Neuronal stem cell (in vitro differentiated cells): ENCODE measurements at regions not wholly inside any gene's neighbourhood (a gene's known extent, or its start where the extent isn't known, plus 50 kb on each side); places are given as distances from the start of the nearest gene placed in this dataset.

Experiments used
- DNase-seq: peaks from one replicate; pipeline ENCODE4 v3.0.0-alpha.2; 2013; ENCODE audit warnings: low spot score
- H2AFZ ChIP-seq: one replicate; pipeline ENCODE4 v1.6.1; 2013; ENCODE audit warnings: mild to moderate bottlenecking, low read length, inconsistent platforms
- H2AK5ac ChIP-seq: 2 replicates; pipeline ENCODE4 v1.6.1; 2013; ENCODE audit warnings: low read depth, mild to moderate bottlenecking, inconsistent platforms, low read length, moderate library complexity, mixed read lengths
- H2BK120ac ChIP-seq: 2 replicates; pipeline ENCODE4 v1.6.1; 2013; ENCODE audit warnings: low read depth, mild to moderate bottlenecking, inconsistent platforms, low read length, moderate library complexity, mixed read lengths
- H2BK12ac ChIP-seq: one replicate; pipeline ENCODE4 v1.6.1; 2013; ENCODE audit warnings: low read length, inconsistent platforms
- H2BK15ac ChIP-seq: 2 replicates; pipeline ENCODE4 v1.6.1; 2013; ENCODE audit warnings: mild to moderate bottlenecking, low read length, inconsistent platforms, mixed read lengths
- H2BK5ac ChIP-seq: one replicate; pipeline ENCODE4 v1.6.1; 2013; ENCODE audit warnings: inconsistent platforms, mild to moderate bottlenecking, low read length, moderate library complexity
- H3K14ac ChIP-seq: one replicate; pipeline ENCODE4 v1.6.1; 2013; ENCODE audit warnings: low read length, inconsistent platforms
- H3K18ac ChIP-seq: 2 replicates; pipeline ENCODE4 v1.6.1; 2013; ENCODE audit warnings: low read length, inconsistent platforms
- H3K23ac ChIP-seq: 2 replicates; pipeline ENCODE4 v1.6.1; 2013; ENCODE audit warnings: low read depth, mild to moderate bottlenecking, mixed read lengths, low read length, inconsistent platforms; ENCODE audit not compliant: poor library complexity
- H3K27ac ChIP-seq: replicated peaks from 3 replicates; pipeline ENCODE4 v1.5.1; 2013; ENCODE audit warnings: low read length, inconsistent platforms
- H3K27me3 ChIP-seq, 3 experiments: 2 replicates each; pipeline ENCODE4 v1.6.1; 2013; ENCODE audit warnings: low read length in 3 of 3, mild to moderate bottlenecking in 2 of 3, inconsistent platforms in 1 of 3, low read depth in 1 of 3, mixed read lengths in 1 of 3, moderate library complexity in 1 of 3; ENCODE audit not compliant: control insufficient read depth in 3 of 3, insufficient read depth in 3 of 3
- H3K36me3 ChIP-seq, 2 donors: replicated peaks in 1 of 2; 2 replicates each; pipeline ENCODE4 v1.6.1; 2013; ENCODE audit warnings: low read length in 2 of 2; ENCODE audit not compliant: control insufficient read depth in 2 of 2, insufficient read depth in 2 of 2
- H3K4ac ChIP-seq: 2 replicates; pipeline ENCODE4 v1.6.1; 2013; ENCODE audit warnings: inconsistent platforms, mild to moderate bottlenecking, low read length, moderate library complexity
- H3K4me1 ChIP-seq, 2 donors: 1 replicate in 1 of 2; 2 replicates in 1 of 2; pipeline ENCODE4 v1.6.1; 2013; ENCODE audit warnings: low read length in 2 of 2, low read depth in 1 of 2; ENCODE audit not compliant: control insufficient read depth in 2 of 2, insufficient read depth in 1 of 2
- H3K4me2 ChIP-seq: one replicate; pipeline ENCODE4 v1.6.1; 2013; ENCODE audit warnings: mild to moderate bottlenecking, low read length, inconsistent platforms; ENCODE audit not compliant: insufficient read depth, poor library complexity, severe bottlenecking
- H3K4me3 ChIP-seq, 2 donors: 2 replicates each; pipeline ENCODE4 v1.5.1; 2013; ENCODE audit warnings: low read length in 2 of 2, mild to moderate bottlenecking in 2 of 2, inconsistent platforms in 1 of 2, moderate library complexity in 1 of 2
- H3K79me1 ChIP-seq: one replicate; pipeline ENCODE4 v1.6.1; 2013; ENCODE audit warnings: low read depth, mild to moderate bottlenecking, inconsistent platforms, low read length, moderate library complexity
- H3K9ac ChIP-seq: one replicate; pipeline ENCODE4 v1.6.1; 2013; ENCODE audit warnings: mild to moderate bottlenecking, low read depth, low read length, inconsistent platforms; ENCODE audit not compliant: poor library complexity
- H3K9me3 ChIP-seq, 2 donors: replicated peaks in 1 of 2; 2 replicates each; pipeline versions ENCODE3 to v1.6.1; 2013; ENCODE audit warnings: low read length in 2 of 2, mild to moderate bottlenecking in 2 of 2, inconsistent platforms in 1 of 2, low read depth in 1 of 2, mixed read lengths in 1 of 2, moderate library complexity in 1 of 2; ENCODE audit not compliant: control insufficient read depth in 2 of 2, insufficient read depth in 1 of 2
- H4K8ac ChIP-seq: one replicate; pipeline ENCODE4 v1.6.1; 2013; ENCODE audit warnings: low read depth, mild to moderate bottlenecking, inconsistent platforms, low read length, moderate library complexity
- H4K91ac ChIP-seq: one replicate; pipeline ENCODE4 v1.6.1; 2013; ENCODE audit warnings: low read length, low read depth, mild to moderate bottlenecking, inconsistent platforms; ENCODE audit not compliant: poor library complexity
- WGBS, 2 donors: extraction: QIAGEN DNeasy Blood & Tissue Kit; methylation state at CpG; one replicate each; pipeline ENCODE4 v1.1.7; 2013; ENCODE audit warnings: missing lambda C conversion rate in 2 of 2, mixed read lengths in 1 of 2; ENCODE audit not compliant: insufficient read length in 2 of 2, insufficient replicate concordance in 1 of 2; ENCODE audit errors: extremely low coverage in 2 of 2; 5-methylcytosine and 5-hydroxymethylcytosine counted together

GRCh38 chr14:71331403-71331802 lies 424.1 kb downstream of the PCNX1 start:
- H3K36me3 ChIP-seq = peaks cover 0 to 2% of the 10 kb centered on the region in 2 donors
- no CpG with 5 or more reads among the region's 3 CpGs for WGBS, 2 donors
- no peak overlapping the region for H4K8ac ChIP-seq

GRCh38 chr14:71332476-71332875 lies 425.2 kb downstream of the PCNX1 start:
- no peak overlapping the region for H4K8ac ChIP-seq
- no peak overlapping the region for H2BK120ac ChIP-seq
- H3K23ac ChIP-seq = no peak overlapping the region
- no peak overlapping the region for H3K4me3 ChIP-seq
- no peak overlapping the region for H3K27ac ChIP-seq
- no peak overlapping the region for H3K14ac ChIP-seq
- peaks cover 0 to 2% of the 10 kb centered on the region in 2 donors for H3K36me3 ChIP-seq
- H3K27me3 ChIP-seq = no peaks in the 10 kb centered on the region
- H2AFZ ChIP-seq = no peak overlapping the region
- no peak overlapping the region for H4K91ac ChIP-seq
- H3K4ac ChIP-seq = no peak overlapping the region
- no peak overlapping the region for H2BK12ac ChIP-seq
- no peak overlapping the region for H2AK5ac ChIP-seq
- H2BK15ac ChIP-seq = no peak overlapping the region
- H3K9ac ChIP-seq = no peak overlapping the region
- no peak overlapping the region for H3K18ac ChIP-seq
- no peaks in the 10 kb centered on the region for H3K79me1 ChIP-seq
- H3K4me1 ChIP-seq = no peaks in the 10 kb centered on the region
- H3K9me3 ChIP-seq = peaks cover 0 to 19% of the 10 kb centered on the region in 2 donors
- no peak overlapping the region for H2BK5ac ChIP-seq
- no peak for DNase-seq
- H3K4me2 ChIP-seq = no peak overlapping the region

More at GRCh38 chr14:71331403-71331802, 424.1 kb downstream of the PCNX1 start:
- Histone ChIP-seq H4K91ac (no peak overlapping the region), H3K27ac (no peak overlapping the region), H2BK5ac (no peak overlapping the region), H3K14ac (no peak overlapping the region), H3K9me3 (peaks cover 0 to 19% of the 10 kb centered on the region in 2 donors), H3K4ac (no peak overlapping the region), H3K27me3 (no peaks in the 10 kb centered on the region), H3K4me3 (no peak overlapping the region), H3K18ac (no peak overlapping the region), H3K79me1 (no peaks in the 10 kb centered on the region), H2BK12ac (no peak overlapping the region), H3K4me1 (no peaks in the 10 kb centered on the region), H2BK15ac (no peak overlapping the region), H3K9ac (no peak overlapping the region), H2AK5ac (no peak overlapping the region), H2BK120ac (no peak overlapping the region), H3K23ac (no peak overlapping the region), H3K4me2 (no peak overlapping the region), H2AFZ (no peak overlapping the region)
- DNase-seq = no peak

GRCh38 chr14:71333705-71334104 lies 426.4 kb downstream of the PCNX1 start:
- no peak overlapping the region for H3K23ac ChIP-seq
- no CpG with 5 or more reads among the region's 1 CpG for WGBS, 2 donors
- no peak overlapping the region for H4K91ac ChIP-seq
- no peak overlapping the region for H4K8ac ChIP-seq
- no peaks in the 10 kb centered on the region for H3K27me3 ChIP-seq
- H2BK12ac ChIP-seq = no peak overlapping the region
- no peak overlapping the region for H3K14ac ChIP-seq
- no peak overlapping the region for H2AFZ ChIP-seq
- no peak for DNase-seq
- H3K9me3 ChIP-seq = peaks cover 0 to 21% of the 10 kb centered on the region in 2 donors
- H2BK5ac ChIP-seq = no peak overlapping the region
- H3K18ac ChIP-seq = no peak overlapping the region
- H3K27ac ChIP-seq = no peak overlapping the region
- no peaks in the 10 kb centered on the region for H3K4me1 ChIP-seq
- H3K4me3 ChIP-seq = no peak overlapping the region
- H2AK5ac ChIP-seq = no peak overlapping the region
- H2BK15ac ChIP-seq = no peak overlapping the region
- peaks cover 0 to 2% of the 10 kb centered on the region in 2 donors for H3K36me3 ChIP-seq
- no peak overlapping the region for H3K4me2 ChIP-seq
- no peak overlapping the region for H2BK120ac ChIP-seq
- H3K9ac ChIP-seq = no peak overlapping the region
- no peaks in the 10 kb centered on the region for H3K79me1 ChIP-seq
- no peak overlapping the region for H3K4ac ChIP-seq

- H2AK5ac ChIP-seq = no peak overlapping the region
- H3K27ac ChIP-seq = no peak overlapping the region
- no CpG with 5 or more reads among the region's 10 CpGs for whole genome bisulfite sequencing, 2 donors
Measured at GRCh38 chr14:71336489-71337192, 429.4 kb downstream of the PCNX1 start.

More at GRCh38 chr14:71336489-71337192, 429.4 kb downstream of the PCNX1 start:
- H3K4me1 ChIP-seq = no peaks in the 10 kb centered on the region
- no peak for DNase-seq
- no peak overlapping the region for H4K8ac ChIP-seq
- no peak overlapping the region for H4K91ac ChIP-seq
- H3K4me3 ChIP-seq = no peak overlapping the region
- no peak overlapping the region for H2BK120ac ChIP-seq
- peaks cover 0 to 8% of the 10 kb centered on the region in 2 donors for H3K9me3 ChIP-seq
- no peak overlapping the region for H3K9ac ChIP-seq
- no peak overlapping the region for H3K4me2 ChIP-seq
- no peaks in the 10 kb centered on the region for H3K27me3 ChIP-seq
- no peak overlapping the region for H2BK12ac ChIP-seq
- no peak overlapping the region for H3K23ac ChIP-seq
- no peak overlapping the region for H3K4ac ChIP-seq
- no peak overlapping the region for H2BK5ac ChIP-seq
- no peak overlapping the region for H2BK15ac ChIP-seq
- H3K79me1 ChIP-seq = no peaks in the 10 kb centered on the region
- H3K18ac ChIP-seq = no peak overlapping the region
- H2AFZ ChIP-seq = no peak overlapping the region
- no peak overlapping the region for H3K14ac ChIP-seq
- no peaks in the 10 kb centered on the region for H3K36me3 ChIP-seq
